SU-DHL-6 (cell line): ENCODE measurements at regions not wholly inside any gene's neighbourhood (a gene's known extent, or its start where the extent isn't known, plus 50 kb on each side); places are given as distances from the start of the nearest gene placed in this dataset.

ENCODE experiments used
- CTCF ChIP-seq: fragments of 200-600 bp; sonication (generic); IDR thresholded peaks from one replicate; pipeline ENCODE4 v1.5.1; 2017; ENCODE audit warnings: antibody characterized with exemption, mild to moderate bottlenecking, low read length, moderate library complexity; ENCODE audit not compliant: insufficient read depth, poor library complexity, severe bottlenecking
- EZH2phosphoT487 ChIP-seq: fragments of 200-600 bp; sonication (generic), shearing (Covaris generic); conservative IDR thresholded peaks from 2 replicates; pipeline ENCODE4 v1.6.1; 2018; ENCODE audit warnings: mild to moderate bottlenecking, antibody characterized with exemption, low read length, moderate library complexity, mixed read lengths

- TF ChIP-seq CTCF (no peak), EZH2phosphoT487 (no peak)
These were observed 481.7 kb upstream of the USP24 start for GRCh38 chr1:55696891-55697290.
